ENCODE measurements at regions not wholly inside any gene's neighbourhood (a gene's known extent, or its start where the extent isn't known, plus 50 kb on each side); places are given as distances from the start of the nearest gene placed in this dataset.
"Not testable (repeated sequence)": the region's sequence is repeated elsewhere in the genome, so short reads cannot be mapped to it uniquely, and the experiment has no call there.

- H3K9me3 Mint-ChIP-seq = peaks cover 0 to 7% (median 6%) of the 10 kb centered on the region in 3 donors
- H3K4me1 Mint-ChIP-seq = peaks cover 4 to 10% (median 4%) of the 10 kb centered on the region in 3 donors
- H3K36me3 Mint-ChIP-seq = peaks cover 17% of the 10 kb centered on the region
- no peak overlapping the region for H3K4me3 Mint-ChIP-seq
- no peaks in the 10 kb centered on the region for H3K27me3 Mint-ChIP-seq
- H3K27ac Mint-ChIP-seq = no peak overlapping the region
Observed at GRCh38 chr12:47370421-47370820, 290.7 kb upstream of the AMIGO2 start.

- Mint-ChIP-seq H3K27ac (no peak overlapping the region), H3K9me3 (peaks cover 0 to 3% (median 1%) of the 10 kb centered on the region in 3 donors), H3K27me3 (no peaks in the 10 kb centered on the region), H3K4me3 (peak overlapping the region in 1 of 4 donors; percentile 53), H3K4me1 (peaks cover under 1 to 7% (median 7%) of the 10 kb centered on the region in 3 donors), H3K36me3 (peaks cover 11% of the 10 kb centered on the region)
Observed at GRCh38 chr12:47369085-47369484, 289.3 kb upstream of the AMIGO2 start.

DNA sequence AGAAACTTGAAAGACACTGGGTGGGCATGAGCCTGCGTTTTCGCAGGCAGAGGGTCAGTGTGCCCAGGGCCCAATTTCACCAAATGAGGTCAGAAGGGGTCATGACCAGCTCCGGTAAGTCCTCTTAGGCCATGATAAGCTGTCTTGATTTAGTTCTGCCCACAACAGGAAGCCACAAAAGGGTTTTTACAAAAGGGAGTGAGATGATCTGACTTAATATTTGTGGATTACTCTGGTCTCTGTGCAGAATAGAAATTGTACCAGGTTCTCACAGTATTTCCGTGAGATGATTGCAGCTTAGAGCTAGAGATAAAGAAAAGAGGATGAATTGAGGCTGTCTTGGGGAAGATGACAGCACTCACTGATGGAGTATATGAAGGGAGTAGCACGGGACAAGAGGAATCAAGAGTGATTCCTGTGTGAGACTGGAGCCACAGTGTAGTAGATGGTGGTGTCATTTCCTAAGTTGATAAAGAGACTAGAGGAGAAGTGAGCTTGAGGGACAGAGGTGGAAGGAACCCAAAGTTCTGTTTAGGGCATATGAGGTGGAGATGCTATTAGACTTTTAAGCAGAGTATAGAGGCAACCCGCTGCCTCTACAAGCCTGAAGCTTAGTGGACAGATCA is 288.3 kb upstream of the AMIGO2 start:
- peaks cover 0 to 7% (median 5%) of the 10 kb centered on the region in 3 donors for H3K4me1 Mint-ChIP-seq
- H3K36me3 Mint-ChIP-seq = peaks cover 10% of the 10 kb centered on the region
- peaks cover 0 to 2% (median 1%) of the 10 kb centered on the region in 3 donors for H3K9me3 Mint-ChIP-seq
- no peak overlapping the region for H3K4me3 Mint-ChIP-seq
- no peak overlapping the region for H3K27ac Mint-ChIP-seq
- H3K27me3 Mint-ChIP-seq = no peaks in the 10 kb centered on the region

DNA sequence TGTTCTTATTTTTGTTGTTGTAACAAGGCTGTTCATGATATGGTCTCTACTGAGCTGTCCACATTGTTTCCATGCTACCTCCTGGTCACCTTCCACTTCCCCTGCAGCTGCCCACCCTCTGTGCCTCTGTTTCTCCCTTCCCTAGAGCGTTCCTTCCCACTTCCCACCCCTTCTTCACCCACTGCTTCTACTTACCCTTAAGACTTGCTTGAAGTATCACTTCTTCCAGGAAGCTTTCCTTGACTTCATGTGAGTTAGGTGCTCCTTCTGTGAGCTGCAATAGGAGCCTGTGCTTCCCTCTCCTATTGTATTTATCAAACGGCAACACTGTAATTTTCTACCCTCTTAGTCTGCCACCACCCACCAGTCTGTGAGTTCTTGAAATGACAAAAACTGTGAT is 286.8 kb upstream of the AMIGO2 start:
- Mint-ChIP-seq H3K36me3 (peaks cover 5% of the 10 kb centered on the region), H3K27ac (no peak overlapping the region), H3K4me3 (no peak overlapping the region), H3K9me3 (peaks cover 0 to 2% (median 1%) of the 10 kb centered on the region in 3 donors), H3K4me1 (peaks cover 14 to 21% (median 18%) of the 10 kb centered on the region in 3 donors), H3K27me3 (no peaks in the 10 kb centered on the region)

GRCh38 chr12:47366157-47366556 is 286.4 kb upstream of the AMIGO2 start:
- Mint-ChIP-seq H3K4me1 (peaks cover 18 to 25% (median 23%) of the 10 kb centered on the region in 3 donors), H3K27me3 (no peaks in the 10 kb centered on the region), H3K4me3 (peak overlapping the region in 1 of 4 donors; percentile 14), H3K27ac (no peak overlapping the region), H3K9me3 (peaks cover 0 to 2% (median 1%) of the 10 kb centered on the region in 3 donors), H3K36me3 (peaks cover 5% of the 10 kb centered on the region)

DNA sequence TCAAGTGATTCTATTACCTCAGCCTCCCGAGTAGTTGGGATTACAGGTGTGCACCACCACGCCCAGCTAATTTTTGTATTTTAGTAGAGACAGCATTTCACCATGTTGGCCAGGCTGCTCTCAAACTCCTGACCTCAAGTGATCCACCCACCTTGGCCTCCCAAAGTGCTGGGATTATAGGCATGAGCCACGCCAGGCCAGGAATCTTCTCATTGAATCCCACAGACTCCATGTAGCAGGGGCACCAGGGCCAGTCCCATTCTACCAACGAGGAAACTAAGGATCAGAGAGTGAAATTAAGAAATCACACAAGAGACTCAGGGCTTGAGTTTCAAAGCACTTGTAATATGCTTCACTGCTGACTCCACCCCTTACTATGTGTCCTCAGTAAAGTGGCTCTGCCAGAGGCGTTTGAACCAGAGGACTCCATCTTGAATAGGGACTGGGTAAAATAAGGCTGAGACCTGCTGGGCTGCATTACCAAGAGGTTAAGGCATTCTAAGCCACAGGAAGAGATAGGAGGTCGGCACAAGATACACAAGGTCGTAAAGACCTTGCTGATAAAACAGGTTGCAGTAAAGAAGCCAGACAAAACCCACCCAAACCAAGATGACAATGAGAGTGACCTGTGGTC is 285.8 kb upstream of the AMIGO2 start:
- peaks cover 24 to 30% (median 29%) of the 10 kb centered on the region in 3 donors for H3K4me1 Mint-ChIP-seq
- H3K27ac Mint-ChIP-seq = peak overlapping the region in 1 of 3 donors; percentile 40
- peak overlapping the region in 2 of 4 donors; percentile 14 to 60 for H3K4me3 Mint-ChIP-seq
- H3K36me3 Mint-ChIP-seq, H3K9me3 Mint-ChIP-seq, H3K27me3 Mint-ChIP-seq: not testable (repeated sequence)

- no peak overlapping the region for H3K27ac Mint-ChIP-seq
- H3K36me3 Mint-ChIP-seq = no peaks in the 10 kb centered on the region
- no peaks in the 10 kb centered on the region for H3K27me3 Mint-ChIP-seq
- H3K4me3 Mint-ChIP-seq = no peak overlapping the region
- H3K9me3 Mint-ChIP-seq = peaks cover 0 to 2% (median 1%) of the 10 kb centered on the region in 3 donors
- H3K4me1 Mint-ChIP-seq = peaks cover 35 to 42% (median 41%) of the 10 kb centered on the region in 3 donors
Observed at GRCh38 chr12:47364261-47364660, 284.5 kb upstream of the AMIGO2 start.

GRCh38 chr12:47362126-47362705 is 282.5 kb upstream of the AMIGO2 start:
- Mint-ChIP-seq H3K4me1 (peaks cover 40 to 53% (median 49%) of the 10 kb centered on the region in 3 donors), H3K27ac (peak overlapping the region; percentile 97 to 99 (median 99)), H3K36me3 (peaks cover 2% of the 10 kb centered on the region), H3K9me3 (peaks cover 0 to 5% (median 2%) of the 10 kb centered on the region in 3 donors), H3K27me3 (no peaks in the 10 kb centered on the region), H3K4me3 (peak overlapping the region in 3 of 4 donors; percentile 15 to 88 (median 68))

GRCh38 chr12:47361389-47362021 is 281.7 kb upstream of the AMIGO2 start:
- Mint-ChIP-seq H3K27ac (peak overlapping the region; percentile 97 to 99 (median 99)), H3K4me3 (peak overlapping the region; percentile 78 to 94 (median 89))

GRCh38 chr12:47360771-47361388 is 281.1 kb upstream of the AMIGO2 start:
- Mint-ChIP-seq H3K9me3 (peaks cover 0 to 5% (median 0%) of the 10 kb centered on the region in 3 donors), H3K27me3 (no peaks in the 10 kb centered on the region), H3K27ac (peak overlapping the region; percentile 97 to 99 (median 99)), H3K4me3 (peak overlapping the region; percentile 78 to 94 (median 89)), H3K36me3 (peaks cover 5% of the 10 kb centered on the region), H3K4me1 (peaks cover 49 to 65% (median 58%) of the 10 kb centered on the region in 3 donors)

More at GRCh38 chr12:47361389-47362021, 281.7 kb upstream of the AMIGO2 start:
- Mint-ChIP-seq H3K36me3 (peaks cover 2% of the 10 kb centered on the region), H3K27me3 (no peaks in the 10 kb centered on the region), H3K4me1 (peaks cover 42 to 58% (median 53%) of the 10 kb centered on the region in 3 donors), H3K9me3 (peaks cover 0 to 5% (median 2%) of the 10 kb centered on the region in 3 donors)

DNA sequence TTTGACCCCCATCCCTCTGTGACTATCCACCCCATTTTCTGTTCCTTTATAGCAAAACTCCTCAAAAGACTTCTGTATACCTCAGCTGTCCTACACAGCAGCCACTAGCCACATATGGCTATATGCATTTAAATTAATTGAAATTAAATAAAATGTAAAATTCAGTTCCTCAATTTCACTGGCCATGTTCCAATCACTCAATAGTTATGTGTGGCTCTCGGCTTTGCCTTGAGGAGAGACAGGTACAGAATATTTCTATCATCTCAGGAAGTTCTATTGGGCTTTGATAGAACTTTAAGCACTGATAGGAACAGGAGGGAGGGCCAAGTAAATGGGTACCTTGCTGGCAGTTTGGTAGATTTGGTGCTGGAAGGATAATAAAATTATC is 280.3 kb upstream of the AMIGO2 start:
- Mint-ChIP-seq H3K36me3 (peaks cover 5% of the 10 kb centered on the region), H3K9me3 (peaks cover 0 to 5% (median 0%) of the 10 kb centered on the region in 3 donors), H3K27ac (peak overlapping the region; percentile 97 to 99 (median 99)), H3K4me1 (peaks cover 54 to 66% (median 55%) of the 10 kb centered on the region in 3 donors), H3K4me3 (peak overlapping the region; percentile 78 to 94 (median 89)), H3K27me3 (no peaks in the 10 kb centered on the region)

GRCh38 chr12:47359310-47360092 is 279.7 kb upstream of the AMIGO2 start:
- Mint-ChIP-seq H3K27me3 (no peaks in the 10 kb centered on the region), H3K27ac (peak overlapping the region; percentile 97 to 99 (median 99)), H3K4me3 (peak overlapping the region; percentile 39 to 94 (median 89)), H3K4me1 (peaks cover 54 to 66% (median 55%) of the 10 kb centered on the region in 3 donors), H3K9me3 (peaks cover 0 to 5% (median 0%) of the 10 kb centered on the region in 3 donors), H3K36me3 (peaks cover 5% of the 10 kb centered on the region)

DNA sequence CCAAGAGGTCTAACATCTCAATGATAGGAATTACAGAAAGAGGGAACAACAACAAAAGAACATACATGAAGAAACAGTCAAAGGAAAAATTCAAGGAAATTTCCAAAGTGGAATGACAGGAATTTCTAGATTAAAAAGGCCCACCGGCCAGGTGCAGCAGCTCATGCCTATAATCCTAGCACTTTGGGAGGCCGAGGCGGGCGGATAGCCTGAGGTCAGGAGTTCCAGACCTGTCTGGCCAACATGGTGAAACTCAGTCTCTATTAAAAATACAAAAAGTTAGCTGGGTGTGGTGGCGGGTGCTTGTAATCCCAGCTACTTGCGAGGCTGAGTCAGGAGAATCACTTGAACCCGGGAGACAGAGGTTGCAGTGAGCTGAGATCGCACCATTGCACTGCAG is 277.2 kb upstream of the AMIGO2 start:
- H3K36me3 Mint-ChIP-seq, H3K27me3 Mint-ChIP-seq: not testable (repeated sequence)
- peak overlapping the region; percentile 86 to 94 (median 93) for H3K27ac Mint-ChIP-seq
- peaks cover 0 to 11% (median 2%) of the 10 kb centered on the region in 3 donors for H3K9me3 Mint-ChIP-seq
- H3K4me3 Mint-ChIP-seq = peak overlapping the region in 3 of 4 donors; percentile 41 to 88 (median 59)
- peaks cover 56 to 68% (median 60%) of the 10 kb centered on the region in 3 donors for H3K4me1 Mint-ChIP-seq
